SW 1271 (cell line): ENCODE measurements at regions not wholly inside any gene's neighbourhood (a gene's known extent, or its start where the extent isn't known, plus 50 kb on each side); places are given as distances from the start of the nearest gene placed in this dataset.
"Not testable (repeated sequence)": the region's sequence is repeated elsewhere in the genome, so short reads cannot be mapped to it uniquely, and the experiment has no call there.

Experiments
- DNase-seq, 2 experiments: peaks; one replicate each; lab custom pipeline; 2025; lab: John Stamatoyannopoulos, UW

- DNase-seq: no peak
Measured at GRCh38 chr13:76292031-76292430, 594.2 kb downstream of the KCTD12 start.

- DNase-seq: no peak
Measured at GRCh38 chr13:76289558-76289957, 596.6 kb downstream of the KCTD12 start.

- DNase-seq: no peak
Measured at GRCh38 chr13:76286178-76286577, 600.0 kb downstream of the KCTD12 start.

- no peak for DNase-seq
Measured at GRCh38 chr13:76285463-76285862, 600.7 kb downstream of the KCTD12 start.

- not testable (repeated sequence) for DNase-seq
Measured at GRCh38 chr13:76279766-76280165, 606.4 kb downstream of the KCTD12 start.

GRCh38 chr13:76271728-76272232 lies 614.4 kb downstream of the KCTD12 start:
- no peak for DNase-seq

GRCh38 chr13:76268307-76268706 lies 617.9 kb downstream of the KCTD12 start:
- DNase-seq: not testable (repeated sequence)

- DNase-seq: no peak
Measured at GRCh38 chr13:76267216-76267615, 619.0 kb downstream of the KCTD12 start.

- DNase-seq: no peak
Measured at GRCh38 chr13:76266561-76266960, 619.6 kb downstream of the KCTD12 start.

GRCh38 chr13:76250211-76250610 lies 614.1 kb downstream of the LMO7 start:
- DNase-seq: no peak

DNA sequence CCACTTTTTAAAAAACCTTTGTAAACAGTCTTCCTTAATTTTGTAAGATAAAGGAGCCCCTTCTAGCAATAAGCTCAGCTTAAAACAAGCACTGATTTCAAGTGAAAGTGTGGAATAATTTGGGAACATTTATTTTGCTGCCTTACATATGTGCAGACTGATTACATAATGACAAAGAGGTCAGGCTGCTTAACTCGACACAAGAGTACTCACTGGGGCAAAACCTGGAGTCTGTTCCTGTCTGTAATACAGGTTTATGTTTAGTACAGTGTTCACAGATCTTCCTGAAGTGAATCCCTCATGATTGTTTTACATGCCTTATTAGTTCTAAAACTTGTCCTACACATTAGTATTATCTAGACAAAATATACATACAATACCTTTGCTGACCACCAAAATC lies 609.8 kb downstream of the LMO7 start:
- no peak for DNase-seq

GRCh38 chr13:76245211-76245610 lies 609.1 kb downstream of the LMO7 start:
- no peak for DNase-seq

- DNase-seq: not testable (repeated sequence)
Measured at GRCh38 chr13:76243120-76243519, 607.0 kb downstream of the LMO7 start.

DNA sequence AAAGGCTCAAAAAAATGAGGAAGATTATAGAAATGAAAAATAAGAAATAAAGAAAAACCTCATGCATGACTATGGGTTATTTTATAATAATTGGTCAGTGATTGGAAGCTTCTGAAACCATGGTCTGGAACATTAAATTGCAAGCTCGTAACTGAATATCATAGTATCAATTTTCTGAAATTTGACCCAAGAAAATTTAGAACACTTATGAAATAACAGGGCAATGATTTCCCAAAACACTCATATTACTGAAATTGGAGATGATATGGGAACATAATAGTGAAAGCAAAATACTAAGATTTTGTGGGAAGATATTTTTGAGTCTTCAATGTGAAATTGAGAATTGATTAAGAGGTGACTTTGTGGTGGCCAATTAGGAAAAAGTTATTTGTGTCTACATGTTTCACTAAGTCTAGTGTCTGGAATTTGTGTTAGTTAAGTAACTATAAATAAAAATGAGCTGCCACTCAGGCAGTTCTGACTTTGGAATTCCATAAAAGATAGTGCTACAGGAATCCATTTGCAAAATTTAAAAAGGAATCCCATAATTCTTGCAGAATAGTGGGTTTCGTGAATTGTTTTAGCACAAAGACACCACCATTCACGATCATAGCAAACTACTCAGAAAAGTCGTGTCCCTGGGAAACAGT lies 603.0 kb downstream of the LMO7 start:
- no peak for DNase-seq

GRCh38 chr13:76231522-76232167 lies 595.5 kb downstream of the LMO7 start:
- DNase-seq: no peak

DNA sequence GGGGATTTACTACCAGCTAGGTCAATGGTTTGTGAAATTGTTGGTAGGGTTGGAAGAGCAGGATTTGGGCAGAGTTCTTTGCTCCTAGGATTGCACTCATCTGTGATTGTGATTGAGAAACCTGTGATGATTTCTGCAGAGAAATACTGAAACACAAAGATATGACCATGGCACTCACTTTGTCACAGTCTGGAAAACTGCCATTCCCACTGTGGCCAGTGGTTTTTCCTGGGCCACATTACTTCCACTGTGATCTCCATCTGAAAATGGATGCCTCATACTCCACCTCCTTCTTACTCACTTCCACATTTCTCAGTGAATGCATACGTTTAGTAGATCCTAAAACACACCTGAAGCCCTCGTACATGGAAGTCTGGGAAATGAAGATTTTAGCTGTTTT lies 593.2 kb downstream of the LMO7 start:
- no peak for DNase-seq

- DNase-seq: no peak
Measured at GRCh38 chr13:76226941-76227340, 590.8 kb downstream of the LMO7 start.

- no peak for DNase-seq
Measured at GRCh38 chr13:76225815-76226489, 589.8 kb downstream of the LMO7 start.

DNA sequence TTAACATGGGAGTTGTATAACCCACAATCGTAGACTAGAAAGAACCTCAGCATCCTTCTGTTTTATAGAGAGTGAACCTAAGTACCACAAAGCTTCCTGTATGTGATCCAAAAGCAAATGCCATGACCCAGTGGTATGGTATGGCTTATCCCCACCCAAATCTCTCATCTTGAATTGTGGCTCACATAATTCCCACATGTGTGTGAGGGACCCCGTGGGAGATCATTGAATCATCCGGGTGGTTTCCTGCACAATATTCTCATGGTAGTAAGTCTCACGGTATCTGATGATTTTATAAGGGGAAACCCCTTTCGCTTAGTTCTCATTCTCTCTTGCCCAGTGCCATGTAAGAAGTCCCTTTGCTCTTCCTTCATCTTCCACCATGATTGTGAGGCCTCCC lies 587.9 kb downstream of the LMO7 start:
- no peak for DNase-seq

- no peak for DNase-seq
Measured at GRCh38 chr13:76223565-76223964, 587.4 kb downstream of the LMO7 start.

DNA sequence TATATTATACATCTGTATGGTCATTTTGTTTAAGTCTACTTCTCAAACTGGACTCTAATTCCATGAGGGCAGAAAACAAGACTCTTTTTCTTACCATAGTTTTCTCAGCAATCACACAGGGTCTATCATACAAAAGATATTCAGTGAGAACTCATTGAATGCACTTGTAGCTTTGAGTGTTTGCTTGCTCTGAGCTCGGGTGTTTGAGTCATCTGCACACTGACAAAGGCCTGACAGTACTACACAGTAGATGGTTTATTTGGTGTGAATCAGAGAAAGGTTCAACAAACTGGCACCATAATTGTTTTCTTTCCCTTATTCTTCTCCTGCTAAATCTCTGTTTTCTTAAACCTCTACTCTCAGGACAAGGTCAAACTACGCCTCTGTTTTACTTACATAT lies 586.4 kb downstream of the LMO7 start:
- no peak for DNase-seq

GRCh38 chr13:76216729-76217128 lies 580.6 kb downstream of the LMO7 start:
- DNase-seq: no peak

- no peak for DNase-seq
Measured at GRCh38 chr13:76214001-76214400, 577.9 kb downstream of the LMO7 start.
